Endothelial cell of umbilical vein (primary cell): ENCODE measurements at regions not wholly inside any gene's neighbourhood (a gene's known extent, or its start where the extent isn't known, plus 50 kb on each side); places are given as distances from the start of the nearest gene placed in this dataset.
"Not testable (repeated sequence)": the region's sequence is repeated elsewhere in the genome, so short reads cannot be mapped to it uniquely, and the experiment has no call there.

ENCODE experiments used
- BruUV-seq: library from RNA; stranded (reverse); fragments of 400-500 nt; replicated peaks from 2 replicates; lab custom pipeline; 2021; lab: Mats Ljungman, UMichigan
- CTCF ChIA-PET: fragments of 300-600, 350-600 bp; sonication (Branson Sonifier 250); formaldehyde crosslinking; loops from one replicate; lab custom pipeline; 2021; ENCODE audit warnings: antibody characterized with exemption, inconsistent platforms; lab: Charles Lee
- POLR2A ChIA-PET: fragments of 300-600, 350-600 bp; sonication (Branson Sonifier 250); formaldehyde crosslinking; loops from one replicate; lab custom pipeline; 2021; ENCODE audit warnings: antibody characterized with exemption, inconsistent platforms; lab: Charles Lee
- DNase-seq: peaks from one replicate; pipeline ENCODE4 v3.0.0-alpha.2; 2011; ENCODE audit warnings: low read depth, low spot score
- FAIRE-seq: peaks from 2 replicates; lab custom pipeline; 2011; peaks lifted over from hg19 to GRCh38; lab: Jason Lieb, UNC
- H2AFZ ChIP-seq: 2 replicates; pipeline ENCODE4 v1.6.0; 2012; ENCODE audit warnings: low read depth, low read length, control low read depth, inconsistent platforms
- H3K27ac ChIP-seq: 2 replicates; pipeline ENCODE4 v1.5.1; 2011; ENCODE audit warnings: low read depth, mild to moderate bottlenecking, control low read depth, low read length, moderate library complexity; ENCODE audit not compliant: insufficient read depth
- H3K27me3 ChIP-seq, 2 experiments: 2 replicates each; pipeline versions ENCODE4 v1.6.0 to v1.6.1; 2011; ENCODE audit warnings: low read length in 2 of 2, mixed read lengths in 1 of 2; ENCODE audit not compliant: control insufficient read depth in 2 of 2, insufficient read depth in 2 of 2
- H3K36me3 ChIP-seq, 2 experiments: 2 replicates in 1 of 2; 3 replicates in 1 of 2; pipeline ENCODE4 v1.5.1; 2011; ENCODE audit warnings: low read length in 2 of 2, mild to moderate bottlenecking in 1 of 2, moderate library complexity in 1 of 2; ENCODE audit not compliant: control insufficient read depth in 2 of 2, insufficient read depth in 2 of 2; ENCODE audit errors: extremely low read depth in 1 of 2
- H3K4me1 ChIP-seq: 3 replicates; pipeline ENCODE4 v1.5.1; 2011; ENCODE audit warnings: mild to moderate bottlenecking, low read length; ENCODE audit not compliant: control insufficient read depth, insufficient read depth; ENCODE audit errors: extremely low read depth
- H3K4me2 ChIP-seq: 2 replicates; pipeline ENCODE4 v1.6.1; 2011; ENCODE audit warnings: low read length, control low read depth, mixed read lengths; ENCODE audit not compliant: insufficient read depth
- H3K4me3 ChIP-seq, 3 experiments: fragments of 200-600 bp in 1 of 3; sonication (generic), shearing (Covaris generic) in 1 of 3; replicated peaks in 1 of 3; 2 replicates each; pipeline ENCODE4 v1.5.1; 2011 to 2016; ENCODE audit warnings: control low read depth in 3 of 3, low read length in 3 of 3, mild to moderate bottlenecking in 2 of 3, inconsistent platforms in 1 of 3, low read depth in 1 of 3, moderate library complexity in 1 of 3; ENCODE audit not compliant: insufficient read depth in 1 of 3
- H3K79me2 ChIP-seq: 2 replicates; pipeline ENCODE4 v1.6.0; 2012; ENCODE audit warnings: low read length, inconsistent platforms; ENCODE audit not compliant: control insufficient read depth, insufficient read depth
- H3K9ac ChIP-seq: replicated peaks from 2 replicates; pipeline ENCODE3; 2011; ENCODE audit warnings: low read length, control low read depth; ENCODE audit not compliant: insufficient read depth; ENCODE audit errors: extremely low read depth
- H3K9me1 ChIP-seq: replicated peaks from 3 replicates; pipeline ENCODE4 v1.6.0; 2011; ENCODE audit warnings: mild to moderate bottlenecking, low read length; ENCODE audit not compliant: control insufficient read depth, insufficient read depth; ENCODE audit errors: extremely low read depth
- H3K9me3 ChIP-seq: replicated peaks from 2 replicates; pipeline ENCODE4 v1.5.1; 2012; ENCODE audit warnings: low read length, inconsistent platforms; ENCODE audit not compliant: control insufficient read depth, insufficient read depth
- H4K20me1 ChIP-seq: replicated peaks from 2 replicates; pipeline ENCODE3; 2011; ENCODE audit warnings: mild to moderate bottlenecking, low read length; ENCODE audit not compliant: control insufficient read depth, insufficient read depth; ENCODE audit errors: extremely low read depth
- EZH2 ChIP-seq: IDR thresholded peaks from 2 replicates; pipeline ENCODE4 v1.6.1; 2012; ENCODE audit warnings: borderline replicate concordance, low read depth, mild to moderate bottlenecking, moderate library complexity, low read length, inconsistent platforms; ENCODE audit not compliant: severe bottlenecking
- FOS ChIP-seq: IDR thresholded peaks from 2 replicates; pipeline ENCODE4 v1.6.1; 2011; ENCODE audit warnings: mild to moderate bottlenecking, low read length, moderate library complexity, borderline replicate concordance; ENCODE audit not compliant: insufficient read depth
- GATA2 ChIP-seq: IDR thresholded peaks from 2 replicates; pipeline ENCODE4 v1.7.0; 2011; ENCODE audit warnings: low read depth, mild to moderate bottlenecking, moderate library complexity, mixed read lengths, low read length; ENCODE audit not compliant: insufficient read length, insufficient read depth
- JUN ChIP-seq: IDR thresholded peaks from 2 replicates; pipeline ENCODE4 v1.6.1; 2011; ENCODE audit warnings: borderline replicate concordance, low read depth; ENCODE audit not compliant: insufficient read length, insufficient read depth
- MAX ChIP-seq: IDR thresholded peaks from 2 replicates; pipeline ENCODE4 v1.6.1; 2011; ENCODE audit not compliant: insufficient read depth, insufficient read length
- MYC ChIP-seq: IDR thresholded peaks from one replicate; pipeline ENCODE4 v1.6.1; 2011; ENCODE audit warnings: mild to moderate bottlenecking, low read depth, low read length
- POLR2A ChIP-seq: IDR thresholded peaks from 2 replicates; pipeline ENCODE4 v1.6.1; 2012; ENCODE audit warnings: low read depth, mild to moderate bottlenecking, control low read depth, low read length
- POLR2AphosphoS5 ChIP-seq: IDR thresholded peaks from 2 replicates; pipeline ENCODE4 v1.6.1; 2012; ENCODE audit warnings: low read depth, mild to moderate bottlenecking, control low read depth, low read length, moderate library complexity; ENCODE audit not compliant: insufficient read depth
- dilution Hi-C: fragments of 300-500 bp; cut with MboI; formaldehyde crosslinking; loops from one replicate; pipeline ENCODE4 v1.15.0; 2019; ENCODE audit warnings: low sequenced_read_pairs; ENCODE audit not compliant: extremely low pct_ligation_motif_present
- intact Hi-C: fragments of 100-400 bp; cut with micrococcal nuclease; formaldehyde crosslinking; loops from one replicate; pipeline ENCODE4 v1.10.0; 2022
- TF ChIP-seq, protein P1 (sequence below), 2 donors: IDR thresholded peaks; 1 replicate in 1 of 2; 2 replicates in 1 of 2; pipeline ENCODE4 v1.5.1; 2011; ENCODE audit warnings: low read length in 2 of 2, mild to moderate bottlenecking in 2 of 2, moderate library complexity in 2 of 2, control low read depth in 1 of 2, inconsistent platforms in 1 of 2, low read depth in 1 of 2; ENCODE audit not compliant: insufficient read depth in 1 of 2; ENCODE audit errors: extremely low read depth in 1 of 2

DNA sequence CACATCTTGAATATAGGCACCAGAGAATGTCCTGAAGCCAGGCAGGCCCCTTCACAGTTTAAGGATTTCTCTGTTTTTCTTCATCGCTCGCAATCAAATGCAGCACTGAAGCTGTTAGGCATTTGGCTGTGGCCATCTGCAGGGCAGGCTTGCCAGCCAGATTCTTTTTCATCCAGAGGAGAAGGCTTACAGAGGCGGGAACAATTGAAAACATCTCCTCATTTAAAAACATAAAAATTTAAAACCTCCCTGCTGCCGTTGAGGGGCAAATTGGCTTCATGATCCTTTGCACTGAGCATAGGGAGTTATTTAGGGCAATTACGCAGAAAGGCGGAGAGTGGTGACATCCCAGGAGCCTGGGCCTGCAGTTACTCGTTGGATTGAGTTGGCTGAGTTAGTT is 500.0 kb downstream of the TYW1 start:
- H3K9me3 ChIP-seq: no peaks in the 10 kb centered on the region
- H3K79me2 ChIP-seq: no peaks in the 10 kb centered on the region
- no peak overlapping the region for H3K9ac ChIP-seq
- H3K4me3 ChIP-seq: no peak overlapping the region
- H2AFZ ChIP-seq: no peak overlapping the region
- intact Hi-C loops: no loop called here
- ChIA-PET CTCF (no interaction called here), POLR2A (no interaction called here)
- dilution Hi-C loops: no loop called here
- TF ChIP-seq, protein P1, sequence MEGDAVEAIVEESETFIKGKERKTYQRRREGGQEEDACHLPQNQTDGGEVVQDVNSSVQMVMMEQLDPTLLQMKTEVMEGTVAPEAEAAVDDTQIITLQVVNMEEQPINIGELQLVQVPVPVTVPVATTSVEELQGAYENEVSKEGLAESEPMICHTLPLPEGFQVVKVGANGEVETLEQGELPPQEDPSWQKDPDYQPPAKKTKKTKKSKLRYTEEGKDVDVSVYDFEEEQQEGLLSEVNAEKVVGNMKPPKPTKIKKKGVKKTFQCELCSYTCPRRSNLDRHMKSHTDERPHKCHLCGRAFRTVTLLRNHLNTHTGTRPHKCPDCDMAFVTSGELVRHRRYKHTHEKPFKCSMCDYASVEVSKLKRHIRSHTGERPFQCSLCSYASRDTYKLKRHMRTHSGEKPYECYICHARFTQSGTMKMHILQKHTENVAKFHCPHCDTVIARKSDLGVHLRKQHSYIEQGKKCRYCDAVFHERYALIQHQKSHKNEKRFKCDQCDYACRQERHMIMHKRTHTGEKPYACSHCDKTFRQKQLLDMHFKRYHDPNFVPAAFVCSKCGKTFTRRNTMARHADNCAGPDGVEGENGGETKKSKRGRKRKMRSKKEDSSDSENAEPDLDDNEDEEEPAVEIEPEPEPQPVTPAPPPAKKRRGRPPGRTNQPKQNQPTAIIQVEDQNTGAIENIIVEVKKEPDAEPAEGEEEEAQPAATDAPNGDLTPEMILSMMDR (IDR thresholded peaks at IDR 0.05; ENCODE audit: extremely low read depth in 1 of 2, insufficient read depth in 1 of 2, low read depth in 1 of 2, low read length in 2 of 2): no peak
- TF ChIP-seq POLR2AphosphoS5 (no peak), FOS (no peak), EZH2 (no peak), MYC (no peak), GATA2 (no peak), MAX (no peak), JUN (no peak), POLR2A (no peak)
- no peaks in the 10 kb centered on the region for H3K27me3 ChIP-seq
- no peak overlapping the region for H3K27ac ChIP-seq
- H3K9me1 ChIP-seq: no peaks in the 10 kb centered on the region
- H3K4me1 ChIP-seq: no peaks in the 10 kb centered on the region
- DNase-seq (no peak), FAIRE-seq (no peak)
- no peaks in the 10 kb centered on the region for H3K36me3 ChIP-seq
- no peaks in the 10 kb centered on the region for H4K20me1 ChIP-seq
- no TSS peak for BruUV-seq
- H3K4me2 ChIP-seq: no peak overlapping the region

DNA sequence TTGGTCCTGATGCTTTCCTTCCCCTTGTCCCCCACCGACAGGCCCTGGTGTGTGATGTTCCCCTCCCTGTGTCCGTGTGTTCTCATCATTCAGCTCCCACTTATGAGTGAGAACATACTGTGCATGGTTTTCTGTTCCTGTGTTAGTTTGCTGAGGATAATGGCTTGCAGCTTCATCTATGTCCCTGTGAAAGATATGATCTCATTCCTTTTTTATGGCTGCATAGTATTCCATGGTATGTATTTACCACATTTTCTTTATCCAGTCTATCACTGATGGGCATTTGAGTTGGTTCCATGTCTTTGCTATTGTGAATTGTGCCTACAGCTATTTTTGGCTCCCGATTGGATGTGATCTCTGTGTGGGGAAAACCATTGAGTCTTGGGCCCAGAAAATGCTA is 501.3 kb downstream of the TYW1 start:
- H3K9ac ChIP-seq, H3K27me3 ChIP-seq, H3K4me1 ChIP-seq, H4K20me1 ChIP-seq, dilution Hi-C loops, CTCF ChIA-PET, POLR2A ChIA-PET, H3K4me3 ChIP-seq, H3K79me2 ChIP-seq, H2AFZ ChIP-seq, H3K27ac ChIP-seq, BruUV-seq, intact Hi-C loops, H3K9me1 ChIP-seq, H3K9me3 ChIP-seq, FAIRE-seq, H3K36me3 ChIP-seq, H3K4me2 ChIP-seq, DNase-seq: not testable (repeated sequence)
